ENCODE measurements at regions not wholly inside any gene's neighbourhood (a gene's known extent, or its start where the extent isn't known, plus 50 kb on each side); places are given as distances from the start of the nearest gene placed in this dataset.
"Not testable (repeated sequence)": the region's sequence is repeated elsewhere in the genome, so short reads cannot be mapped to it uniquely, and the experiment has no call there.

DNA sequence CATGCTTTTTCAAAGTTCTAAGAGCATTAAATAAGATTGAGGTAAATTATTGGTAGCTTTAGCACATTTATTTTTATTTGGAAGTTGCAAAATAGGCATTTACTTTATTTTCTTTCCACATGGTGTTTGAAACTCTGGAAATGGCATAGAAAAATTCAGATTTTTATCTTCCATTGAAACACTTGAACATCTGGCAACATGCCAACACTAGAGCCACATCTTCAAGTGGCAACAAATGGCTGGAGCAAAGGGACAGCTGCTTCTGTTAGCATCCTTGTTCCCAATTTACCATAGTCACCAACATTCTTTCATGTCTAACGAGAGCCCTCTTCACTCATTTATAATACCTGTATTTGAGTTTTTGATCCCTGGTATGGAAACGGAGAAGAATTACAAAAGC is 539.9 kb downstream of the ZNF608 start:
- no peak for DNase-seq

DNA sequence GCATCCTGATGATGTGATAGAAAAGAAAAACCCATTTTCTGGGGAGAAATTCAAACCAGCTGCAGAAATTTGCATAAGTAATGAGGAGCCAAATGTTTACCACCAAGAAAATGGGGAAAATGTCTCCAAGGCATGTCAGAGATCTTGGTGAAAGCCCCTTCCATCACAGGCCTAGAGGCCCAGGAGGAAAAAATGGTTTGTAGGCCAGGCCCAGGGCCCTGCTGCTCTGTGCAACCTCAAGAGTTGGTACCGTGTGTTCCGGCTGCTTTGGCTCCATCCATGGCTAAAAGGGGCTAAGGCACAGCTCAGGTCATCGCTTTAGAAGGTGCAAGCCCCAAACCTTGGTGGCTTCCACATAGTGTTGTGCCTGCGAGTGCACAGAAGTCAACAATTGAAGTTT is 543.1 kb downstream of the ZNF608 start:
- no peak for DNase-seq

DNA sequence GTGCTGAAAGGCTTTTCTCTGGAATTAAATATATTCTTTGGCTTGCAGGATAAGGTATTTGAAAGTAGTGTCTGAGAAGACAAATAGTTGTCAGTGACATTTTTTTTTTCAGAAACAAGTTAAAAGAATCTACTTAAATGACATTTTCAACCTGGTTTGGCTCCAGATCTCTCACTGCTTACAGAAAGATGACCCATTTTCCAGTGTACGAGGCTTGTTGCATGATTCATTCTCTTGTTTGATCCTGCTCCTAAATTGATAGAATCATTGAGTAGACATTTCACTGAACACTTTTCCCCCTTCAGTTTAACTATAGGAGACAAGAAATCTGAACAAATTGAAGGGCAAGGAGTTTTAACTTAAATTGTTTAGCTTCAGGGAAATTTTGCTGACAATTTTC is 546.1 kb downstream of the ZNF608 start:
- no peak for DNase-seq

DNA sequence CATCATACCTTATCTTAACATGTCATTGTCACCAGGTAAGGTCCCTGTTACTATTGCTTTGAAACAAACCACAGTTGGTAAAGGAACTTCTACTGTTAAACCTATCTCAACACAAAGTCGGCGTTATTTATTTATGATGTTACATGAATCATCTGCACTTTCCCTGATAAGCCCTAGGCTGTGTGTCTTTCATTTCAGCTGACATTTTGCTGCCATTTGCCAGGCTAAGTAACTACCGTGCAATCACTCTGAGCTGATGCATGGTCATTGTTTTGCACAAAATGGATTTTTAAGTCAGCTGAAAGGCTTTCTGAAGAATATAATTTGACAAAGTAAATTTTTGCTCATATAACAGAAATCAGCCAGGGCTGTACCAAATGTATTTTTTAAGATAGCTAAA is 546.5 kb downstream of the ZNF608 start:
- DNase-seq = no peak

DNA sequence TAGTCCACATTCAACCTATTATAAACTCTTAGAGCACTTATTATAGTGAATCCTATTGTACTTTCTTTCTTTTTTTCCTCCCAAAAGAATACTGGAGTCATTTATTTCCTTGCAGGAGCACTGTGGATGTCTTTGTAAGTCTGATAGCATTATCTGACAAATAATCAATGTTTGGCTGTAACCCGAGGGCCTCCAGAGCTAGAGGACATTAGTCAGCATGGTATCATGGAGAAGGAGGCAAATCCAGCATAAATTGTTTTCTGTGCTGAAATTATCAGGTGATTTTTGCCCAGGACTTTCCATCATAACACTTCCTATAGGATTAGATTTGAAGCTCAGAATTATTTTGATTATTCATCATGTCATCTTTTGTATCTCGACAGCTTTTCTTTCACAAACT is 551.0 kb downstream of the ZNF608 start:
- no peak for DNase-seq

DNA sequence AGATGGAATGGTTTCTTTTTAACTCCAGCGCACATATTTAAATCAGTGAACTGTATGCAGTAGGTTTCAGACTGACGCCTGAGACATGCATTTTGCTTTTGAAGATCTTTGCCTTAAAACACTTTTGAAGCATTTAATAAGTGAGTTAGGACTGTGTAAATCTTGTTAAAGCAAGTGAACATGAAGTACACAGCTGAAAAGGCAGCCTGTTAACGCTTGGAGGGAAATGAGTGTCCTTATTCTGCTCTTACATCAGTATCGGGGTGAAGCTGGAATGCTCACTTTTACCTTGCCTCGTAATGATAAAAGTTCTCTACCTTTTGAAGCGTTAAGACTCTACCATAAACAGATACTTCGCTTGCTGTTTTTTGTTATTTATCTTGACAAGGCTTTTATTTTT is 552.2 kb downstream of the ZNF608 start:
- no peak for DNase-seq

DNA sequence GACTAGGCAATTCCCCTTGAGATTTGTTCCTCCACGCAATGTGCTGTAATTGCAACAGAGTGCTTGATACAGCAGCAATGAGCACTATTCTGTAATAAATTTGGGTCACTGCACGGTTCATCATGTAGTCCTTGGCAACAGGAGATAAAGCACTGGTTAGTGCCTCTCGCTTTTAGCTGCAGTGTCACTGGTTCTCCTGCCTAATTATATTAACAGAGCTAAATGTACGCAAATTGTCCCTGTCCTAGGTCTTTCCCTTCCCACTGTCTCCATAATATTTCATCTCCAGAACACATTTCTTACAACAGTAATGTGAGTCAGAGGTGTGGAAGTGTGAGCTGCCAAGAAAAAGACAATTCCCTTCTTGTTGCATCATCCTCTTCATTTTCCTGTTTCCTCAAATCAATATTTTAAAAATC is 553.1 kb downstream of the ZNF608 start:
- DNase-seq = no peak

DNA sequence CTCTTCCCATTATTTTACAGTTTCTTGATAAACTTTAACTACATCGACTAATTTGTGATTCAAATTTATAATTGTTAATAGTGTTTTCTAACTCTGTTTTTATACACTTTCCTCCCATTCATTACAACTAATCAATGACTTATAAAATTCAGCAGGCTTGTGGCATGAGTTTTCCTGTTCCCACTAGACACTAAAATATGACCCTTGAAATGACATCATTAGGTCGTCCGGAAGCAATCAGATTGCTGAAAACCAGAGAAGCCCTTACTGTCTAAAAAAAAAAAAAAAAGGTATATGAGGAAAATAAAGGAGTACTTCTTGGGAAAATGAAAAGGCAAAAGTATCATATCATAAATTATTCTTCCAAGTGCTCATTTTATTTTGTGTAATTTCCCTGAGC is 553.7 kb downstream of the ZNF608 start:
- DNase-seq = no peak

DNA sequence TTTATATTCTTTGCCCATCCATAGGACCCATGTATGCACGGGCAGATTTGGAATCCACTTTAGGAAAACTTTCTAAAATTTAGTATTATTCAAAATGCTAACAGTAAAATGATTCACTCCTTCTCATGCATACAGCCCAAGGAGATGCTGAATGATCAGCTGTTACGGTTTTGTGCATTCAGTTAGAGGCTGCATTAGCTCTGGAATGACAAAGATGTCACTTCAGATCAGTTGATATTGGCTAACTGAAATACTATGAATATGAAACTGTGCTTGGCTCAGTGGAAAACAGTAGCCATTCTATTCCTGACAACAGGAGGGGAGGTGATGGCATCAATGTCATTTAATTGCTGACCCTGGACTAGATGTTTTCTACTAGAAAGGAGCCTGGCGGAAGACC is 560.7 kb downstream of the ZNF608 start:
- DNase-seq = no peak

DNA sequence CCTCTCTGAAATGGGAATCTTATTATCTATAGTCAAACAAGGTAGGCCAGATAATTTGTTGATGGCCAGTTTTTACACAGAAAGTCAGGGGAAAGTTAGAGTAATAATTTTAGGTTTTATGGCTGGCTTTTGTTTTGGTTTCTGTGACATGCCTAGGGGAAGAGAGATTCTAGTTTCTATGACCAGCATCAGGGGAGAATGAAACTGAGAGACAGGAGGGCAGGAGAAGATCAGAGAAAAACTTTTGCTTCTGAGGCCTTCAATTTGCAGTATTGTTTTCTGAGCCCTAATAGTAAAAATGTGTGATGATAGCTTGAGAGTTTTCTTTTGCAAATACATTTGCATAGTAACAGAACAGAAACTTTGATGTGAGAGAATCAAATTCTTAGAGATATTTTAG is 564.3 kb downstream of the ZNF608 start:
- DNase-seq = no peak

DNA sequence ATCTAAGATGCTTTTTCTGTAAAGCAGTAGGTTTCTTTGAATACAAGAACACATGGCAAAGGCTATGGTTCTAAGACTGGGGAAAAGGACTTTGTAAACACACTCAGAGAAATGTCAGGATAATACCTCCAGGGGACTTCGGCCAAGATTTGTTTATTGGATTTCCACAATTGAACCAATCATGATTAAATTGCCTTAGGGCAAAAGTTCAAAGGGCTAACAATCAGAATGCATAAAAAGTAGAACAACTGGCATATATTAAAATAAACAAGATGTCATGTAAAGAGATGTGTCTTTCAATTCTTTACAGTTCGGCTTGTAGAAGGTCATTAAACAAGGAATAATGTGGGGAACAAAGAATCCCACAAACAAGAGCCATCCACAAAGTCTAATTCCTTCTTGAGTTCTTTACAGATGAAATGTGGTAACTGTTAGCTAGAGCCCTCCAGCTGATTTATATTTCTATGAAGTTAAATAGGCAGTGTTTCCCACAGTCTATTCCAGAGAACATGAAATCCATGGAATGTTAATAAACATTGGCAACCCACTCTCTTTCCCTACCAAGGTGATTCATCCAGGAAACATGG is 565.5 kb downstream of the ZNF608 start:
- no peak for DNase-seq

DNA sequence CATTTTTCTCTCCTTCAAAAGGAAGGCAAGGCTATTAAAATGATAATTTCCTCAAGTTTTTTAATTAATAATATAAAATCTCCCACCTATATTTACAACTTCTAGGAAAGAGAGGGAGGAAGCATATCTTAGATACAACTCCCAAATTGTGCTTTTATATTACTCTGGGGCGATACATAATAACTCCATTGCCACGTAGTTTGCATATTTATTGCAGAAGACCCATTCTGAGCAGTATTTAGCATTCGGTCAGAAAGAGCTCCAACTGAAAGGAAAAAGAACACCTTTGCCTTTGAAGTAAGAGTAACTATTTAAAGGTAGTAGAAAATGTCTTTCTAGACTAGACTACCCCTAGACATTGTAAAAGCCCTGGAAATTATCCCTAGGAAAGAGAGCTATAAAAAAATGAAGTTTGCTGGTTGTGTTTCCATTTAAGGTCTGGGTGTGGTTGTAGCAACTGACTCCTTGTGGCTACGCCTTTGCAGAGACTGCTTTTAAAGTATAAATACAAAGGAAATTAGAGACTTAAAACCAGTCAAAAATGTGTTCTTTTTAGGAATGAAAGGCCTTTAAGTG is 566.1 kb downstream of the ZNF608 start:
- no peak for DNase-seq

DNA sequence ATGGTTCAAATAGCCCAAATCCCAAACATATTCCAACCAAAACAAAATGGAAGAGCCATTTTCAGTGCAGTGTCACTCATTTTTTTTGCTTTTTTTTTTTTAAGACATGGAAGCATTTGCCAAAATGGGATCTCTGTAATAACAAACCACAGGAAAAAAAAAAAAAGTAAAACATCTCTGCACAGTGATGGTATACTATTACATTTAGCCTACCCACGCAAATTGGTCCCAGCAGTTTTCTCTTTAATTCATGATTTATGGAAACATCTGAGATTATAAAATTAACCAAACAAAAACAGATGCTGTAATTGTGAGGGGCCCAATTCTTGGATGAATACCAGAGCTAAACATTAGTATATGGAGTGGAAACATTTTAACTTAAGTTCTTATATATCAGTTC is 566.6 kb downstream of the ZNF608 start:
- DNase-seq = no peak

DNA sequence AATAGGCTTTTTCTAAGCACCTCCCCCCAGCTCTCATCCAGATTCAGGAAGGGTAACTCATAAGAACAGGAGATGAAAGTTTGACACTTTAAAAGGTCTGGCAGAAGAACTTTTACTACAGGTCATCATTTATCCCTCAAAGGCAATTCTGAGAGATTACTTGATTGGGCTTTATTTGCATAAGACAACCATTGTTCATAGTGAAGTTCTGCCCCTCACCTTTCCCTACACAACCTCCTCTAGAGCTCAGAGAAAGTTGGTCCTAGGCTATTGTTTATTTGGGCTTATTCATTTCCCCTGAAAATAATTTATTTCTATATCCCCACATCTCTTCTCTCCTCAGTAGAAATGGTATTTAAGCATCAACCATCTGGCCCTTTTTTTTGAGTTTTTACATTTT is 568.4 kb downstream of the ZNF608 start:
- DNase-seq = no peak

DNA sequence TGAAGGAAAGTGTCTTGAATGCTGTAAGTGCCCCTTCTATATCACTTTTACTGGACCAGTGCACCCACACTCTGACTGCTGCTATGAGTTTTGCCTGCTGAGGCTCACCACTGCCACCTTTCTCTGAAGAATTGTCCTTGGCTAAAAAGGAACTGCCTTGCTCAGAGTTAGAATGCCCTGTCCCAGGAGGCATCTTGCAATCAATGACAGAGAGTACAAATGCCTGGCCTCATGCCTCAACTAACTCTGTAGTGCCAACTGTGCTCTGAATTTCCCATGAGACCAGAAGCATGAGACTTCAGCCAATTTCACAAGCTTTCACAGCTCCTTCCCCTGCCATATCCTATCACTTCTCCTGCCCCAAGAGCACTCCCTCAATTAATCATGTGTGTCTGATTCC is 569.7 kb downstream of the ZNF608 start:
- DNase-seq = no peak

DNA sequence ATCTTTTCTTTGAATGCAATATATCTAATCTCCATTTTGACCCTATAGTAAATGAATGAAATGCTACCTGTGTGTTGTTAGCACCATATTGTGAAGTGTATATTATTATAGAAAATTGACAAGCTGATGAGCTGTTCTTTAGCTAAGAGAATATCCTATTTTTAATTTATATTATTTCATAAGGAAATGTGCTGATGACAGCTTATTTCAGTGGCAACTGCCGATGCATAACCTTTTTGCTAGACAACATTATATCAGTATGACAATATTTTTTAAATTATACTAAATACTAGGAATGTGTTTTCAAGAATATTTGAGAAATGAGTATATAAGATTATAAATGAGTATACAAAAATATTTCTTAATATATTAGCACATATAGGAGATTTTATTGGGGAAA is 573.1 kb downstream of the ZNF608 start:
- no peak for DNase-seq

DNA sequence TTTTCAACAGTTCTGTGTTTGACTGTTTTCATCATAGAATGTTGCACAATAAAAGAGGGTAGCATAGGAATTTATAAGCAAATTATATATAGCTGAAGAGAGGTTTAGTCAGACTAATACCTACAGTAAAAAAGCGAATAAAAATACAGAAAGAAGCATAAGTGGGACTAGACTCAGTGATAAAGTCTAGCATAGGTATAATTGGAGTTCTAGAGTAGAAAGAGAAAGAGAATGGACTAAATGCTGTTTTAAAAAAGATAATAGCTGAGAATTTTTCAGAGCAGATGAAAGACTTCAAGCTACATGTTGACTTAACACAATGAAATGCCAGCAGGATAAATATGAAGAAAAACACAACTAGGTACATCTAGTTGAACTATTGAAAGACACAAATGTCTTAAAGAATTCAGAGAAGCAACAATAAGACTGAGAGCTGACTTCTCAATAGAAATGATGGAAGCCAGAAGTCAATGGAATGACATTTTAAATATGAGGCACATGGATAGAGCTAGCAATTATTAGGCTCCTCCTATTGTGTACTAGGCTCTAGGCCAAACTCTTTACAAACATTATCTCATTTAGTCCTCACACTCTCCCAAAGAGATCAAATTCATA is 573.9 kb downstream of the ZNF608 start:
- DNase-seq = no peak

DNA sequence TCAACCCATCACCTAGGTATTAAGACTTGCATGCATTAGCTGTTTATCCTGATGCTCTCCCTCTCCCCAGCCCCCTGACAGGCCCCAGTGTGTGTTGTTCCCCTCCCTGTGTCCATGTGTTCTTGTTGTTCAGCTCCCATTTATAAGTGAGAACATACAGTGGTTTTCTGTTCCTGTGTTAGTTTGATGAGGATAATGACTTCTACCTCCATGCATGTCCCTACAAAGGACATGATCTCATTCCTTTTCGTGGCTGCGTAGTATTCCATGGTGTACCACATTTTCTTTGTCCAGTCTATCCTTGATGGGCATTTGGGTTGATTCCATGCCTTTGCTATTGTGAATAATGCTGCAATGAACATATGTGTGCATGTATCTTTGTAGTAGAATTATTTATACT is 578.3 kb downstream of the ZNF608 start:
- DNase-seq = not testable (repeated sequence)

DNA sequence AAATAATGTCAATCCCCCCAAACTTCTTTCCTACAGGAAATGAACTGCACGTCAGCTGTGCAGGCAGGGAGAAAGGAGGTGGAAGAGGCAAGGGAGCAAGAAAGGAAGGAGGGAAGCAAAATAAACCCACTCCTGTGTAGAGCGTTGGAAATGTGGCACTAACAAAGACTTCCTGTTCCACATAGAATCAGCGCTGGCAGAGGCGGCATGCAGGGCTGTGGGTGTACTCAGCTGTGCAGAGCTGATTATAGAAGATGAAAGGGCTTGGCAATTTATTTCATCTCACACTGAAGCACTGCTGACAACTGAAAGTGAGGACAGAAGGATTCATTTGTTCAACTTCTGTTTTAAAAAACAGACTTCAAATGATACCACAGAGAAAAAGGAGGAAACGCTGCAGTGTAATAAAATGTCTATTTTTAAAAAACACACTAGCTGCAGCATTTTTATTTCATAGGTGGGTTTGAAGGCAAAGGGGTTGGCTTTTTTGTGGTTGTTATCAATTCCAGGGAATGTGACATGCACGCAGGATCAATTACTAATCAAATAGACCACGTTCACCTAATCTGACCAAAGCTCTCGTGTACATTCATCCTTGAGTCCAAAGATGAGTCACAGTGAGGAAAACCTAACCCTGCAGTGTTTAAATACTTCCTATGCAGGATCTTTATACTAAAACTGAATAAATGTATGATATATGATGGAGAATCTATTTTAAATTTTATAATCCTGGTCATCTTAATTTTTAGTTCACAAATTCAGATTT is 583.5 kb downstream of the ZNF608 start:
- peak in 1 of 2 donors; percentile 59 for DNase-seq

DNA sequence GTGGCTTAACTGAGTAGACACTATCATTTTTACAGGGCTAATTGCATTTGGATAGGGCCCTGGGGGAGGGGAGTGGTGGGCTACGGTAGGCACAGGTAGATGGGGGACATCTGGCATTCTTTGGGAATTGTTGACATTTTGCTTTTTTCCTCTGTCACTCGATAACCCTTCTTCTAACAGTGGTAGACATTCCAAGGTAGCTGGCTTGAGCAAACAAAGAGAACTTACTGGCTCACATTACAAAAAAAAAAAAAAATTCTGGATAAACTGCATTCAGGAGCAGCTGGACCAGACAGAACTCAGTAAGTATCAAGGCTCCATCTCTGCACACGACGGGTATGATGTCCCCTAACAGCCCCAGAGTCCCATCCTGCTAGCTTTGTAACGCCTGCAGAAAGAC is 585.2 kb downstream of the ZNF608 start:
- no peak for DNase-seq

DNA sequence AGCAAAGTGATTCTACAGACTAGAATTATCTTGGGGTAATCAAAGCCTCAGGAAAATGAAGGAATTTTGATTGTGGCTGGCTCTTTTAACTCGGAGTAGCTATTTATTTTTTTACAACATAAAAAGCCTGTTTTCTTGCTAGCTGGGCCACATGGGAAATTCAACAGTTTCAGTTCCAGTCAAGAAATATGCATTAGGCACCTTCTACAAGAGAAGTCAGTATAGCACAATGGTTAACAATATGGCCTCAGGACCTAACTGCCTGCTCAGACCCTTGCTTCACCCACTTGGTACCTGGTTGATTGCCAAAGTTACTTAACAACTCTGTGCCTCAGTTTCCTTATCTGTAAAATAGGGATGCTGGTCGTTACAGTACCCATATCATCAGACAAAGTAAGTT is 586.2 kb downstream of the ZNF608 start:
- DNase-seq = no peak

DNA sequence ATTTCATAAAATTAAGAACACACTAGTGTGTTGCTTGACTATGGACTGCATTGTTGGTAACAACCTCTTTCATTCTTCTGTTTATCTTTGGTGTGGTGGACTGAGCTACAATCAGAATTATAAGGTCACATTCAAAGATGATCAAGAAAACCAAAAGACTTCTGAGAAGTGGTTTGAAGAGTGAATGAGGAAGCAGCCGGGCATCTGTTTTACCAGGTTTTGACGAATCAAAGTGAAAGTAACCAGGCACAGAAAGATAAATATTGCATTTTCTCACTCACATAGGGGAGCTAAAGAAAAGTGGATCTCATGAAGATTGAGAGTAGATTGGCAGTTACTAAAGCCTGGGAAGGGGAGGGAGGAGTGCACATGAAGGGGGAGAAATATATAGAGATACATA is 589.1 kb downstream of the ZNF608 start:
- DNase-seq = no peak

DNA sequence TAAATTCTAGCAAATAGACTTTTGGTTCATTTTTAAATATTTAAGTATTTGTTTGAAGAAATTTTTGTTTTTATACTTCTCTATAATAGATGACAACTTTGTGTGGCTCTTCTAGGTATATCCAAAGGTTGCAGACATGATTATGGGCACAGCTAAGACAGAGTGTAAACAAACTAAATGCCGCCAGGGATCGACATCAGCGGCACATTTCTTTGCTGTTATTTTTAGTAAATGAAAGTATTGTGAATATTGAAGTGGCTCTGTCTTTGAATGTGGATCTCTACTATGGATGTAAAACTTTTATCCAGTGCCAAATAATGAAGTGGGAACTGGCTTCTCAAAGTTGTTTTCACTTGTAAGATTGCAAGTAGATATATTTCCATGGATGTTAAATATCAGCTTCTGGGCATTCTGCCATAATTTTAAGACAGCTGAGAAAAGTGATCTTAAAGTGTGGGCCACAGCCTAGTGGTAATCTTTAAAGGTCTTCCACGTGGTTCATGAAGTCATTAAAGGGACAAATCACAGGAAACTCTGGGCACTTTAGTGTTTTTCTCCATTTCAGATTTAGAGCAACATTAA is 589.9 kb downstream of the ZNF608 start:
- no peak for DNase-seq

DNA sequence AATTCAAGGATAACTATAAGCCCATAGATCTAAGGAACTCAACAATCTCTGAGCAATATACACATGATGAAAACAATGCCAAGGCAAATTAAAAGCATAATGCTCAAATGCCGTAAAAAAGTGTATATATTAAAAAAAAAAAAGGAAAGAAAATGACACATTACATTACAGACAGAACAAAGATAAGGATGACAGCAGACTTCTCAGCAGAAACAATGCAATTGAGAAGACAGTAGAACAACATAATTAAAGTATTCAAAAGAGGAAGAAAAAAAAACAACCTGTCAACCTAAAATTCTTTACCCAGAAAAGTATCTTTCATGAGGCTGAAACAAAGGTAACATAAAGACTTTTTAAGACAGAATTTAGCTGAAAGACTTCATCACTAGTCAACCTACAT is 591.7 kb downstream of the ZNF608 start:
- no peak for DNase-seq

All from inflammatory macrophage (primary cell).